AG04449 (cell line): ENCODE measurements at regions not wholly inside any gene's neighbourhood (a gene's known extent, or its start where the extent isn't known, plus 50 kb on each side); places are given as distances from the start of the nearest gene placed in this dataset.

Experiments
- CTCF ChIA-PET: fragments of 350-600 bp; formaldehyde crosslinking; extraction: SDS; loops from one replicate; lab custom pipeline; 2021; ENCODE audit warnings: antibody characterized with exemption; lab: Yijun Ruan, JAX
- POLR2A ChIA-PET: fragments of 400-600, 350-600 bp; formaldehyde crosslinking; extraction: SDS; loops from one replicate; lab custom pipeline; 2020; ENCODE audit warnings: antibody characterized with exemption, inconsistent platforms; lab: Yijun Ruan, JAX
- DNase-seq: peaks from one replicate; pipeline ENCODE4 v3.0.0-alpha.2; 2010; ENCODE audit warnings: low read depth, low spot score
- H3K4me3 ChIP-seq: 2 replicates; pipeline ENCODE4 v1.5.1; 2011; ENCODE audit warnings: low read depth, mild to moderate bottlenecking, control low read depth, low read length
- CTCF ChIP-seq: IDR thresholded peaks from one replicate; pipeline ENCODE4 v1.5.1; 2011; ENCODE audit warnings: mild to moderate bottlenecking, moderate library complexity, low read length, control low read depth, inconsistent platforms; ENCODE audit not compliant: insufficient read depth; ENCODE audit errors: missing control alignments

- TF ChIP-seq CTCF: no peak
- CTCF ChIA-PET: no interaction called here
- POLR2A ChIA-PET: no interaction called here
- H3K4me3 ChIP-seq: no peak overlapping the region
- peak; percentile 12 for DNase-seq
Measured at GRCh38 chr1:70864302-70864701, 183.3 kb downstream of the PTGER3 start.

DNA sequence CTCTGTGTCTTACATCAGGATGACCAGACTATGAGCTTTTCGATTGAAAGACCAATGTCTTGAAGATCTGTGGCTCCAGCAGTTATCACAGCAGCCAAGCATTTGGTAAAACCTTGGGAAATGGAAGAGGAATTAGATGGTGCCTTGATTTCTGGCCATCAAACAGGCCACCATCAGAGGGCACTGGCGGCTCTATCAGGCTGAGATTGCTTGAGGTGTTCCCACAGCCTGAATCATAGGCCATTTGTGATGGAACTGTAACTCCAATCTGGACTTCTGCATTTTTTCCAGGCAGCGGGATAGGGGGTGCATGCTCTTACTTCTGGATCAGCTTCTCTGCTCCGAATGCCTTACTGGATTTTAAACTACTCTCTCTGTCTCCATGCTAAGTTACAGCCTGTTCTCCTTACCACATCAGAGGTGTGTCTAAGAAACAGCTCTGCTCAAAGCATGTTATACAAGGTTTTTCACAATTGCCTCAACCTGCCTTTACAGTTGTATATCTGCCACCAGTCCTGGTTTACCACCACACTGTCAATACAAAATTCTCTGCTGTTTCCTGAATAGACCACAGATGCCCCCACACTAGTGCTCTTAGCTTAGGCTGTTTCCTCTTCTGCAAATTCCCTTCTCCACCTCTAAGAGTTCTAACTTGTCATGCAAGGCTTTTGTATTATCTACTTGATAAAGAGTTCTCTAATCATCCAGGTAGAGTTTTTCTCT is 180.9 kb downstream of the PTGER3 start:
- CTCF ChIA-PET: no interaction called here
- POLR2A ChIA-PET: no interaction called here
- no peak for TF ChIP-seq CTCF

GRCh38 chr1:70871790-70872189 is 175.8 kb downstream of the PTGER3 start:
- CTCF ChIA-PET: no interaction called here
- POLR2A ChIA-PET: no interaction called here

More for the DNA sequence above, 180.9 kb downstream of the PTGER3 start:
- no peak overlapping the region for H3K4me3 ChIP-seq
- DNase-seq: no peak

DNA sequence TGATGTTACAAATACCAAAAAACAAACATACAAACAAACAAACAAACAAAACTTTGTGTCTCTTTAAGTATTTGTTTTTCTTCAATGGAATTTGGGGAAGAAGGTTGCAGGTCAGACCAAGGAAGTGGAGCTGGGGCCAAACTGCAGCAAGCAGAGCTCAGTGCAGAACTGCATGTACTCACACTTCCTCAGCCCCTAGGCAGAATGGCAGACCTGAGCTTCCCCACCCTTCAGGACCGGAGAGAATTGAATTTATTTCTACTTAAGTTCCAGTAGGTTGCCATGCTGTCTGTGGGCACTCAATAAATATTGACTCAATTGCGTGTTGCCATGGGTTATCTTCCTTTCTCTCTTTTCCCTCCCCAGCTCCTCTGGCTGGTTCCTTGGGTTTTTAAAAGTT is 173.6 kb downstream of the PTGER3 start:
- POLR2A ChIA-PET: no interaction called here
- CTCF ChIA-PET: no interaction called here
- no peak for TF ChIP-seq CTCF
- no peak for DNase-seq
- no peak overlapping the region for H3K4me3 ChIP-seq

More at GRCh38 chr1:70871790-70872189, 175.8 kb downstream of the PTGER3 start:
- TF ChIP-seq CTCF: no peak
- no peak overlapping the region for H3K4me3 ChIP-seq
- DNase-seq: no peak

DNA sequence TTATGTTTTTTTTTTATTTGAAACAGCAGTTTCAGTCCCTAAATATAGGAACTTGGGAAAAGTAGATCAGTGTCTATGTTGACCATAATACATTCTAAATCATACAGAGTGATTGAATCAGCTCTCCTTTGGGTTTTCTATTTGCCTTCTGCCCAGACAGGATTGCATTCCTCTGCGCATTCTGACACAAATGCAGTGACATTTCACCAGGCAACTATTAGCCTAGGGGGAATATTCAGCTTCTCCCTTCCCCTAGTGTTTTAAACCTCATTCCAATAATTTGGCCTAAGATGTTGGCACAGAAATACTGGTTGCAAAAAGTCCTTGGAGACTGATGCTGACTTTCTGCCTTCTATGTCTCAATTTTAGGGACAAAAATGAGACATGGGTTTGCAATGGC is 172.8 kb downstream of the PTGER3 start:
- no peak for TF ChIP-seq CTCF
- ChIA-PET CTCF (no interaction called here), POLR2A (no interaction called here)
- no peak overlapping the region for H3K4me3 ChIP-seq
- DNase-seq: no peak

- CTCF ChIA-PET: interaction anchor here (1.2 kb wide), 1 partner anchor 18 kb away, joined by 4 read pairs; no protein-coding TSS in a partner anchor
- no peak for DNase-seq
- H3K4me3 ChIP-seq: no peak overlapping the region
- TF ChIP-seq CTCF: no peak
- POLR2A ChIA-PET: no interaction called here
Measured at GRCh38 chr1:70877343-70877742, 170.3 kb downstream of the PTGER3 start.
